GM21723 (cell line): ENCODE measurements at regions not wholly inside any gene's neighbourhood (a gene's known extent, or its start where the extent isn't known, plus 50 kb on each side); places are given as distances from the start of the nearest gene placed in this dataset.

Experiments used
- ATAC-seq: cut with Tn5 transposase; IDR thresholded peaks from one replicate; pipeline ENCODE4 v1.9.1; 2021; ENCODE audit warnings: mild to moderate bottlenecking, moderate library complexity; ENCODE audit not compliant: unreplicated experiment

DNA sequence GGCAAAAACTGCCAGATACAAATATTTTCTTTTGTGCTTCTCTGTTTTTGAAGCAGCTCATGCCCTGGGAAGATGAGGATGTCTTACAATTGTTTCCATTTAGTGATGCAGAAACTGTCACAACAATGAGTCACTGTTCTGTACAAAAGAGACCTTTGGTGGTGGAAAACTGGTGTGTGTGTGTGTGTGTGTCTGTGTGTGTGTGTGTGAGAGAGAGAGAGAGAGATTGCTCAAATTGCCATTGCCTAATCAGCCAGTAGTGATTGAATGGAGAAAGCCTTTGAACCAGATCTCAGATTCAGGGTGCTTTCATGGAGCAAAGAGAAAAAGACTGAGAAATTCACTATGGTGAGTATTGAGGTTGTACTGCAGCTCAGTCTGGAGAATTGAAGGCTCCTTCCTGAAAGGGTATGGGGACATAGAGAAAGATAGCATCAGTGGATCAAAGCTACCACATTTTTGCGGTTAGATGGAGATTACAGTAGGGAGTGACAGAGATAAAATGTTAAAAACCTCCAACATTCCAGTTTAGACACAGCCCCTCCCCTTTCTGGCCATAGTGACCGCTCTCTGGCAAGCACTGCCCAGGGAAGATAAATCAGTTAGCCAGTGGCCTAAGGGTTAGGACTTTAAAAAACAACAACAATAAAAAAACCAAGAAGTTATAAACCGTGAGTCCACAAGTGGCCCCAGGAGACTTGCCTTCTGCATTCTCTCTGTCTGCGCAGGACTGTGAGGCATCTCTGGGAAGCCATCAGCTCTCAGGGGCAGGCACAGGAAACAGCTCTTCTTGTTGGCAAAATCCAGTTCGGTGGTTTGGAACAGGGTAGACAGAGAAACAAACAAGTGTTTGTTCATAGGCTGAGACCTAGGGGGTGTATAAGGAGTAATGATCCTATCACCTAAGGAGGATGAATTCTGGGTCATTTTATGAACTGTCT lies 406.5 kb downstream of the DUSP10 start:
- no peak for ATAC-seq

DNA sequence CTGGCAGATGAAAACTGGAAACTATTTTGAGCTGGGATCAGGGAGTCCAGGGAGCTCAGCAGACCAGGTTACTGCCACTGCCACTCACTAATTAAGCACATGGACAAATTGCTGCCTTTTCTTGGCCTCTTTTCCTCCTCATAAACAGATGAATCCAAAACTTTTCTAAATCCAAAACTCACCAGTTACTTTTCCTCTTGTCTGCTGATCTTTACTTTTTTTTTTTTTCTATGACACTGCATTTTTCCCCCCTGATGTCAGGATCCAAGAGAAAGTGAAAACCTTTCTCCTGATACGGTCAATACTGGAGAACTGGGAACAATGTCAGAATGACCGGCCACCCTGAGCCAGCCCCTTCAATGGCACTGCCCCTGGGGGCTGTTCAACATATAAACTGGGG lies 405.8 kb downstream of the DUSP10 start:
- ATAC-seq = no peak

DNA sequence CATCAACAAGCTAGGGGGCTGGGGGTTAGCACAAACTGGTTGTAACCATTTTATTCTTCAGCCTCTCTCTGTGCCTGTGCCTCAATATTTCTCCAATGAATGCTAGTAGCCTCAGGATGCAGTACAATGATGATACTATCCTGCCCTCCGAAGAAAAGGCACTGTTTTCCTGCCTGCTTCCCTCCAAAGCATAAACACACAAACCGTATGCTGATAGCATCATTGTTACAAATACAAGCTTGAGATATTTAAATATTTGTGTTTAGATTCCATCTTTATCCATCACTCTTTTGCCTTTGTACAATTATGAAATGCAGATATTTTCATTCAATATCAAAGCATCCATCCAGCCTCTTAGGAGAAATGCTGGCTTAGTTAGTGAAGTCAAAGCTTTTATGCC lies 404.8 kb downstream of the DUSP10 start:
- ATAC-seq = no peak

DNA sequence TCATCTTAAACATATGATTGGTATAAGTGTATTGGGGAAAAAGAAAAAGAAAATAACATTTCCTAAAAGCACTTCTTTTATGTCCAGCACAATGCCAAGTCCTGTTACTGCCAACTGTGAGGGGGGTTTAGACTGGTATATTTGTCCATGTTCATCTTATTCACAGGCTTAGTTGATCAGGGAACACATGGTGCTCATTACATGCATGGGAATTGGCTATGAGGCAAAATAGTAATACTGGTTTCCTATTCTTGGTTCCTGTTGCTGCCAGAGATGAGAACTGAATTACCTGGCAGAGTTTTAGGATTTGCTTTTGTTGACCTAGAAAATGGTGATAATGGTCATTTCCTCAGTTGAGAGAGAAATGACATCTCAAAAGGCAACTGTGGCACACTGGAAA lies 398.8 kb downstream of the DUSP10 start:
- no peak for ATAC-seq

DNA sequence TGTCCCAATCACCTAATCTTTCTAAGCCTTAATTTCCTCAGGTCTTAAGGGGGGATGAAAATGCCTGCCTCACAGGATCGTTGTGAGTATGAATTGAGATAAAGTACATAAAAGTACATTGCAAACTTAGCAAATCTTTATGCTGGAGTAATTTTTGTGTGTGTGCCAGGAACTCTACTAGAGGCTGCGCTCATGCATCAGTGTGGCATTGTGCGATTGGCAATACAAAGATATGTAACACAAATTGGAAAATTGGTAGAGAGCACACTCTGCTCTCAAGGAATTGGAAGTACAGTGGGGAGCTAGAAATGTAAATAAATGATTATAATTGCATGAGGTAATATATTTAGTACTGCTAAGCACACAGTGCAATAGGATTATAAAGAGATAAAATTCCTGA lies 398.3 kb downstream of the DUSP10 start:
- ATAC-seq = no peak

DNA sequence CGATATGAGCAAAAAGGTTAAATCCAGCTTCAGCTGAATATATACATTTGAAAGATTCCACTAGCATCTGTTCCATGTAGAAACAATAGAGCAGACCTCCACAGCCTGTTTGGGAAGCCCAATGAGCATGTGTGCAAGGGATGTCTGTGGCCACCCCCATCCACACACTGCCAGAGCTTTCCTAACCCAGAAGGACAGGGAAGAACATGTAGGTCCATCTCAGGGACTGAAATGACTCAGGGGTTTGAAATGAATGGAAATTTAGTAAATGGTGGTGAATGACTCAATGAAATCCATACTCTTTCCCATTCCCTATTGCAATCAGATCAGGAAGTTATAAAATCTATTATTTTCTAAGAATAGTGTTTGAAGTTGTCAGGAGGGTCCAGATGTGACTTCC lies 397.2 kb downstream of the DUSP10 start:
- no peak for ATAC-seq

DNA sequence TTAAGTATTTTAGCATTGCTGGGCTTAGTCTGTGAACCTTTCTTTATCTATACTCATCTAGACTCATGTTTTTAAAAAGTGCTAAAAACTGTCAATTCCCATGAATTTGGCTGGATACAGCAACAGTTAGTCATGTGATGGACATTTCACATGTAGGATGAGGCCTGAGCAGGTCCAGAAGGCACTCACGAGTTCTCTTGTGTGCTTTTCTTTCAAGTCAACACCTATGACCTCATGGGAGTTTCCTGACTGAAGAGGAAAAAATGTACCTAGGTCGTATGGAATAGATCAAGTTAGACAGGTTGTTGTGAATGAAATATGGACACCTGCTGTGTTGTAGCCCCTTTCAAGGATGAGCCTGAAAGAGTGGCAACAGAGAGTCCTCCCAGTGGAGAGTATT lies 394.2 kb downstream of the DUSP10 start:
- no peak for ATAC-seq

DNA sequence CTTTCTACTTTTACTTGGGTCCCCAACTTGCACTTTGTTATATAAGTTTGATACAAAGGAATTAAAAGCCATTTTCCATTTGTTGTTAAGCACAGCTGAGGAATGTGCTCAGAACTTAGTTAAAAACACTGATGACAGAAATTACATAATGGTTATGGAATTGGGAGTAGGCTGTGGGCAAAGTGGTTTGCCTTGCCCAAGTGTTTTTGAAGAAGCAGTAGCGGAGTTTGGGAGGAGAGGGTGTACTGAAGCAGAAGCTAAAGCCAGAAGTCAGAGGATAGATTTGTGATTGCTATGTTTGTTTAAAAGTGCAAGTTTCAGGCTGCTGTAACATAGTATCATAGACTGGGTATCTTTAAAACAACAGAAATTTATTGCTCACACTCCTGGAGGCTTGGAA lies 391.8 kb downstream of the DUSP10 start:
- ATAC-seq = no peak

DNA sequence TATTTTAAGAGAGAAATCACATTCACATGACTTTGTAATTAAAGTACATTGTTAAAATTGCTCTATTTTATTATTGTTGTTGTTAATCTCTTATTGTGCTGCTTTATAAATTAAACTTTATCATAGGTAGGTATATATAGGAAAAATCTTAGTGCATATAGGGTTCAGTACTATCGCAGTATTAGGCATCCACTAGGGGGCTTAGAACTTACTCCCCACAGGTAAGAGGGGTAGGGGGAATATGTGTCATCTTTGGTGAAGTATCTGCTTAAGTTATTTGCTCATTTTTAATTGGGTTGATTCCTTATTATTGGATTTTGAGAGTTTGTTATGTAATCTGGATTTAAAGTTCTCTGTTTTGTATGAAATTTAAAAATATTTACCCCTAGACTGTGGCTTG lies 385.2 kb downstream of the DUSP10 start:
- ATAC-seq = no peak

DNA sequence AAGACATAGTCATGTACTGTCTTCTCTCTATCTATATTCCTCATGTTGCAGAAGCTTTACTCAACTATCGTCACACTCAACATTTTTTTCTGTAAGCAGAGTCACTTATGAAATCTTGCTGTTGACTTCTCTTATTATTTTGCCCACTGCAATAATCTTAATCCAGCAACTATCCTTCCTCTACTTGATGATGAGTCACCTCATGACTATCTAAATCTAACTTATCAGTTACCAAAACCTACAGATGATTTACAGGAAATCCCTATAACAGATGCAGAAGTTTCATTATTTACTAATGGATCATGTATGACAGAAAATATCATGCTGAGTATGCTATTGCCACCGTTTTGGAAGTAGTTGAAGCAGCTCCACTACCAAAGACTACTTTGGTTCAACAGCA lies 378.9 kb downstream of the DUSP10 start:
- ATAC-seq = no peak

DNA sequence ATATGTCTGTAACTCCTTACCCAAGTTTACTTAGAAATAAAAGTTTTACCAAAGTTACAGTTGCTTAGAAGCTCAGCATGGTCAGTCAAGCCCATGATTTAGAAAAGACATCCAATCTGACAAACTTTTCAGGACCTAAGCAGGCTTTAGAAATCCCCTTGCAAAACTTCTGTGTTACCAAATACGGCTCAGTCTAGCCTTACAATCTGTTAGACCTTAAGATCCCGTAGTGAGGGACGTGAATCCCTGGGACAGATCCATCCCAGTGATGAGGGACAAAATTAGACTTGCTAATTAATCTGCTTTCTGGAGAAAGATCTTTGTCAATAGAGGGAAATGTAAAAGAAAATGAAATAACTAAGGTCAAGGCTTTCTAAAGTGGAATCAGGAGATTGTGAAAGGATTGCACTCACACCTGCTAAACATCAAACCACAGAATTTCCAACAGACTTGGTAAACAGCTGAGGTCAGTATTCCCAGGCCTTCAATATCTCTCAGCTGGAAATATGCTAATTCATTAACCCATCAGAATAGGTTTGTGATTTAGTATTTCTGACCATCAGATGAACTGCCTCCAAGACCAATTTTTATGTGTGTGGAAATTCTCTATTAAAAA lies 375.3 kb downstream of the DUSP10 start:
- no peak for ATAC-seq

DNA sequence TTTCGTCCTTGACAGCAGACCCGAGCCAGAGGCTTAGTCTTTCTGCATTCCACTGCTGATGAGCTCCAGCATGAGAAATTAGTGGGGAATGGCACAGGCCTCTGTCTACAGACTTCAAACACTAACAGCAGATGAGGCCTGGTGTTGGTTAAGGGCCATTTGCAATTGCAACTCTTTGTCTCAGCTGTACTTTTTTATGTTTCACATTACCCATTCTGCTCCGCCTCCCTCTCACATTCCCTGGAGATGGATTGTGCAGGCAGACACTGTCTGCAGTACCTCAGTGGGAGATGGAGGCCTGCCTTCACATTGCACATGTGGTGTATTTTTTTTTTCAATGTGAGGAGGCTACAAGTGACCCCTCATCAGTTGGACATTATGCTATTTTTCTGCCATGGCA lies 370.2 kb downstream of the DUSP10 start:
- no peak for ATAC-seq

DNA sequence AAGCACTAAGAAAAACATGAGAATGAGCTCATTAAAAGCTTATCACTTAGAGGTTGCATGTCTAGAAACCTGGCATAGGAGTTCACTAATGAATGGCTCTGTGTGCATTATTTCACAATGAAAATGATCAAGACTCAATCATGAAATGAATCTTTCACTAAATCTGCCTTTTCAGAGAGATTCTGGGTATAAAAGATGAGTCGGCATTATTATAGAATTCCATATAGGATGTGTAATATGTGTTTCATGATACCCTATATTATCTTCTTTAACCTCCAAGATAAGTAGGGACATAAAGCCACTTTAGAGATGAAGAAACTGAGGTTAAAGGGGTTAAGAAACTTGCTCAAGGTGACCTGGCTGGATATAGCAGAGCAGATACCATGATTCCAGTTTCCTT lies 368.1 kb downstream of the DUSP10 start:
- no peak for ATAC-seq

DNA sequence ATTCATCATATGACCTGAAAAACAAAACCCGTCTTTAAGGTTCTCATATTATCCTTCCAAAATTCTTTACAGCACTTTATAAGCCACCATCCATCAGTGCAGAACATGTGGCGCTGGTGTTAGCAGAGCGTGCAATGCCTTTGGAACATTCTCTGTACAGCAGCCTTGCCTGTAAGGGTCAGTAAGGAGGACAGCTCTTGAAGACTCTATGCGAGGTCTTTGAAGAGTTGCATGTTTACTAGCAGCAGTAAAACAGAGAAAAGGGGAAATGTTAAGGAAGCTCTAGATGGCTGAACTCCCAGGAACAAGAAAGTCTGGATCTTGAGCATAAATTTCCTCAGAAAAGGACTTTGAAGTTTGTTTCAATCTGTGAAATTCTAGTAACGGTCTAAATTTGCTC lies 365.6 kb downstream of the DUSP10 start:
- no peak for ATAC-seq

DNA sequence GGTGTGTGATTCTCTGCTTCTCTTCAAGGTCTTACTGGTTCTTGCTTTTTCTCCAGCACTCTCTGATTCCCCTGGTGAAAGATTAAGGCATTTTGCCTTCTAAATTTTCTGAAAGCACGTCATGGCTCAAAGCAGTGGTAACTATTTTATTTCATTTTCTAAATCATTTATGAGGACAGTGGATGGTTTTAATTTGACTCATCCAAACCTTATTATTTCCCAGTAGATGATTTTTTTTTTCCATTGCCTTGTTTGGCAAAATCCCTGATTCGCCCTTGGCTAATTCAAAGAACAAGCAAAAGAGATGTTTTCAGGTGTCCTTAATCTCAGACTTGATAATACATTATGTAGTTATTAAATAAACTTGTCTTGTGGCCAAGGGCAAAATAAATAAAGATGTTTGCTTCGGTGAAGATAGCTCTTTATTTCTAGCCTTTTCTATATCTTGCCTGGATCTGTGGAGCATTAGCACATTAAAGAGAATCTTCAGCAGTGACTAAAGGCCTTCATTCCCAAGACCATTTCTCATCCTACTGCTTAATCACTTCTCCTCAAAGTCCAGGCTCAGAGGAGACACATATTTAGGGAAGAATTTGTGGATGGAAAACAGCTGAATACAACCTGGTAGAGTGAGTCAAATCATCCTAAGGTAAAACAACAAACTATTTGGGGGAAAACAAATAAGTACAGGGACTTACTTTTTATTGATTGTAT lies 359.8 kb downstream of the DUSP10 start:
- ATAC-seq = no peak

DNA sequence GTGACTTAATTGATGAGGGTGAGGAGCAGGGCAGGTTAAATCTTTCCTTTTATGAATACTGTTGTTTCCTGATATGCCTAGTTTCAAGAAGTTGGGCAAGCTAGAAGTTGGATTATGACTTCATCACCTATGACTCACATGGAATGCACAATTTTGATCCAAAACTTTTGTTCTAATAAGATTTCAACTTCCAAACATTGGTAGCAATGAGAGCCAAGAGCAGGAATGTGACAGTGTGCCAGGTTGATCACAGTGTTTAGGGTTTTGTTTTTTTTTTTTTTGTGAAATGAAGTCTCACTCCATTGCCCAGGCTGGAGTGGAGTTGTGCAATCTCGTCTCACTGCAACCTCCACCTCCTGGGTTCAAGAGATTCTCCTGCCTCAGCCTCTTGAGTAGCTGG lies 349.4 kb downstream of the DUSP10 start:
- no peak for ATAC-seq

DNA sequence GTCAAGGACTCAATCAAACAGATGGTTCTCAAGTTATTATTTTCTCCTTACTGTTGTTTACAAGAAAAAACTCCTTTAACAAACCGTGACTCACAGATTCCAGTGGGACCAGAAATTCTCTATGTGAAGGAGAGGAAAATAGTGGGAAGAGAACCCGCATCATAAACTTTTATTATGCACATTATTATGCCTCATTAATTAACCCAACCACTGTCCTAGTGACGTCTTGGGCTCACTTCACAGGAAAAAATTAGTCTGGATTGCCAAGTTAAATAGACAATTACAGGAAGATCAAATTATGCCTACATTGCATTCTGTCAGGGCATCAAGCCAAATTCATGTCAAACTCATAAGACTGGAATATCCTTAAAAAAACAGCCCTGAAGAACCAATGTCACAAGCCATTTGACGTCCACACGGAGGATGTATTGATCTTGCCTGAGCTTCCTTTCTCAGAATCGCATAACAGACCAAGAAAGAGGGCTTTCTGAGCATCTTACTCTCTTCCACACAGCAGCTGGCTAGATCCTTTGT lies 347.8 kb downstream of the DUSP10 start:
- ATAC-seq = no peak

DNA sequence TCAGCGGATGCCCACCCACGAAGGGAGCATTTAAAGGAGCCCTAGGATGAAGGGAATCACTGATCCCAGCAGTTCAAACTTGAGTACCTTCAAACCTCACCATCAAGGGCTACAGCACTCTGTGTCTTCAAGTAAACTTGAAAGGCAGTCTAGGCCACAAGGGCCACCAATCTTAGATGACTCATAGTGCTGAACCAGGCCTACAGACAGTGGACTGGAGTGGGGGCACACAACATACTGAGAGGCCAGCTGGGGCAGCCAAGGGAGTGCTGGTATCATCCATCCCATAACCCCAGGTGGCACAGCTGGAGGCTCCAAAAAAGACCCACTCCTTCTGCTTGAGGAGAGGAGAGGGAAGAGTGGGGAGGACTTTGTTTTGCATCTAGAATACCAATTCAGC lies 345.4 kb downstream of the DUSP10 start:
- ATAC-seq = no peak

DNA sequence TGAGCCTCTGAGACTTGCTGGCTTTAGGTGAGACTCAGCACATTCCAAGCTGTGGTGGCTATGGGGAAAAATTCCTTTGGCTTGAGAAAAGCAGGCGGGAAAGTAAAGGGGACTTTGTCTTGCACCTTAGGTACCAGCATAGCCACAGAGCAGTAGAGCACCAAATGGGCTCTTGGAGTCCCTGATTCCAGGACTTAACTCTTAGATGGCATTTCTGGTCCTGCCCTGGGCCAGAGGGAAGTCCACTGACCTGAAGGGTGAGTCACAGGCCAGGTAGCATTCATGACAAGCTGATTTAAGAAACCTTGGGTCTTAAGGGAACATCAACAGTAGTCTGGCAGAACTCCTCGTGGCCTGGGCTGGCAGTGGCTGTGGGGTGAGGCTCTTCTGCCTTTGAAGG lies 344.7 kb downstream of the DUSP10 start:
- ATAC-seq = no peak

DNA sequence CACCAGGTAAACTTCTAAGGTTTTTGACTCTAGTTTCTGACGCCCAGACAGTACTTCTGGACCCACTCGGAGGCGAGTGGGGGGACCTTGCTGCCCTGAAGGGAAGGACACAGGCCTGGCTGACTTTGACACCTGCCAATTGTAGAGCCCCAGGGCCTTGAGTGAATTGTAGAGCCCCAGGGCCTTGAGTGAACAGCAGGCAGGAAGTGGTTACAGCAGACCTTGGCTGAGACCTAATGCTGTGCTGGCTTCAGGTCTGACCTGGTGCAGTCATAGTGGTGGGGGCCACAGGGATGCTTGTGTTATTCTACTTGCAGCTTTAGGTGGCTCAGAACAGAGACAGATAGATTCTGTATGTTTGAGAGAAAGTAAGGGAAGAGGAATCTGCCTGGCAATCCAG lies 344.3 kb downstream of the DUSP10 start:
- ATAC-seq = no peak

DNA sequence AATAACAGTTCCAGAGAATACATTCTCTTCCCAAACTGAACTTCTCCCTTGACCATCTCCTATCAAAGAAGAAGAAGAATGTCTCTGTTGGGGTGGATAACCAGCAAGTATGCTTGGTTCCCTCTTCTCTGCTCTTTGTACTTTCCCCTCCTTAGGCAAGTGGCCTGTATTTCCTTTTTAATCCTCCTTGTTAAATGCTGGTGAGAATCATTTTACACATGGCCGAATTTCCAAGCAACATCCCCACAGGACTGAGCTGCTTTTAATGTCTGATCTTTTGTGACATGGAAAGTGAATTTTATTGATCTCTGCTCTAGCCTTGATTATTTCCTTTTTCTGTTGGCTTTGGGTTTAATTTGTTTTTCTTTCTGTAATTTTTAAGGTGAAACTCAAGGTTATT lies 336.7 kb downstream of the DUSP10 start:
- no peak for ATAC-seq
